ENCODE measurements at regions not wholly inside any gene's neighbourhood (a gene's known extent, or its start where the extent isn't known, plus 50 kb on each side); places are given as distances from the start of the nearest gene placed in this dataset.

DNA sequence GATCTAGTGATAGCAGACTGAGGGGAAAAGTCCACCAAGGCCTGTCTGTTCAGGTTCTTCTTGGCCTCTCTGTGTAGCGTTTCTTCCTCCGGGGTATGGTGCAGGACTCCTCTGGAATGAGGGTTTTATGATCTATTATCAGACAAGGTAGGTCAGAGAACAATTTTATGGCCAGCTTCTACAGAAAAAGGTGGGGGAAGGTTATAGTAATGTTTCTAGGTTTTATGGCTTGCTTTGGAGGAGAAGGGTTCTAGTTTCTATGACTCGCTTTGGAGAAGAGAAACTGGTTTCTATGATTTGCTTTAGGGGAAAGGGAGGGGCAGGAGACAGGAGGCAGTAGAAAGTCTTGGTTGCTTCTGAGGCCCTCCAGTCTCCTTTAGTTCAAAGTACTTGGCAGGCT lies 144.8 kb upstream of the LAMA2 start:
- TF ChIP-seq, protein P1, sequence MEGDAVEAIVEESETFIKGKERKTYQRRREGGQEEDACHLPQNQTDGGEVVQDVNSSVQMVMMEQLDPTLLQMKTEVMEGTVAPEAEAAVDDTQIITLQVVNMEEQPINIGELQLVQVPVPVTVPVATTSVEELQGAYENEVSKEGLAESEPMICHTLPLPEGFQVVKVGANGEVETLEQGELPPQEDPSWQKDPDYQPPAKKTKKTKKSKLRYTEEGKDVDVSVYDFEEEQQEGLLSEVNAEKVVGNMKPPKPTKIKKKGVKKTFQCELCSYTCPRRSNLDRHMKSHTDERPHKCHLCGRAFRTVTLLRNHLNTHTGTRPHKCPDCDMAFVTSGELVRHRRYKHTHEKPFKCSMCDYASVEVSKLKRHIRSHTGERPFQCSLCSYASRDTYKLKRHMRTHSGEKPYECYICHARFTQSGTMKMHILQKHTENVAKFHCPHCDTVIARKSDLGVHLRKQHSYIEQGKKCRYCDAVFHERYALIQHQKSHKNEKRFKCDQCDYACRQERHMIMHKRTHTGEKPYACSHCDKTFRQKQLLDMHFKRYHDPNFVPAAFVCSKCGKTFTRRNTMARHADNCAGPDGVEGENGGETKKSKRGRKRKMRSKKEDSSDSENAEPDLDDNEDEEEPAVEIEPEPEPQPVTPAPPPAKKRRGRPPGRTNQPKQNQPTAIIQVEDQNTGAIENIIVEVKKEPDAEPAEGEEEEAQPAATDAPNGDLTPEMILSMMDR (optimal IDR thresholded peaks at IDR 0.05 in 1 of 3, IDR thresholded peaks at IDR 0.05 in 1 of 3, conservative IDR thresholded peaks at IDR 0.05 in 1 of 3; ENCODE audit: extremely low read depth in 1 of 3, insufficient read depth in 2 of 3, low read length in 3 of 3) = no peak
- TF ChIP-seq EZH2 (IDR thresholded peaks at IDR 0.05; ENCODE audit: low read length) = no peak
